HCEC 1CT (cell line): ENCODE measurements at regions not wholly inside any gene's neighbourhood (a gene's known extent, or its start where the extent isn't known, plus 50 kb on each side); places are given as distances from the start of the nearest gene placed in this dataset.
"Not testable (repeated sequence)": the region's sequence is repeated elsewhere in the genome, so short reads cannot be mapped to it uniquely, and the experiment has no call there.

Experiments
- DNase-seq: peaks from one replicate; pipeline ENCODE4 v3.0.0-alpha.2; 2017

DNA sequence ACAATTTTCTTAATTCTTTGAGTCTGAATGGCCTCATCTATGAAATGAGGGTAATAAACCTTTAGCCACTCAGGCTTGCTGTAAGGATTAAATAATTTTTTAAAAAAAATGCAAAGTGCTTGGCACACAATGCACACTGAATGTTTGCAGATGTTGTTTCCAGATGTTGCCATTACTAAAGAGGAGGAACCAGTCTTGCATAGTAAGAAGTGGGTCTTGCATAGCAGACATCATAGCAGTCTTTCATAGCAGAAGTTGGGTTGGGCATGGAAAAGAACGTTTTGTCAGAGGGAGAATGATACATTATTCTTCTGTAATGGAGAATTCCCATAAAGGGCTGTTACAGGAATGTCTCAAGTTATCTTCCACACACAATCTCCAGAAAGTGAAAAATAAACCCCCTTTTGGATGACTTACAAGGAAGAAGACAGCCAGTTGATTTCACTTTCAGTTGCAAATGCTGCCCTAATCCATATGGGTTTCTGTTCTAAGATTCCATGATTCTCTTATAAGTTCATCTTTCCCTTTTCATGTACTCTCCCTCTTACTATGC is 327.7 kb downstream of the SUCLG1 start:
- no peak for DNase-seq

DNA sequence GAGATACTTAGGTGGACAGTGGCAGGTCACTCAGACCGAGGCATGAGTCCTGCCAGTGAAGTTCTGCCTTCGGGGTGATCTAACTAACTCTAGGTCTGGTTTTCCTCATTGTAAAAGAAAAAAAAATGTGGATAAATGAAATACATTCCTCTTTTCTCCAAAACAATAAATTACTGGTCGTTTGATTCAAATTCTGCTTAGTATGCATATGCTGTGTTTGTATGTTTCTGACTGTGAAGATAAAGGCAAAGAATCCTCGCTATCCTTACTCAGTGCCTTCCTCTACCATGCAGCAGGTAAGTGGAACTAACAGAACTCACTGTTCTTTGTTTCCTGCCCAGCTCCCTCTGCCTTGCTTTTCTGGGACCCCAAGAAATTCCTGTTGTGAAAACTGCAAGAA is 330.1 kb downstream of the SUCLG1 start:
- DNase-seq = no peak

DNA sequence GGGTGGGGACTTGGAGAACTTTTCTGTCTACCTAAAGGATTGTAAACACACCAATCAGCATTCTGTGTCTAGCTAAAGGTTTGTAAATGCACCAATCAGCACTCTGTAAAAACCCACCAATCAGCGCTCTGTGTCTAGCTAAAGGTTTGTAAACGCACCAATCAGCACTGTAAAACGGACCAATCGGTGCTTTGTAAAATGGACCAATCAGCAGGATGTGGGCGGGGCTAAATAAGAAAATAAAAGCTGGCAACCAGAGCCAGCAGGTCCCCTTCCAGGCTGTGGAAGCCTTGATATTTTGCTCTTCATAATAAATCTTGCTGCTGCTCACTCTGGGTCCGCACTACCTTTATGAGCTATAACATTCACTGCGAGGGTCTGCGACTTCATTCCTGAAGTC is 331.3 kb downstream of the SUCLG1 start:
- not testable (repeated sequence) for DNase-seq

DNA sequence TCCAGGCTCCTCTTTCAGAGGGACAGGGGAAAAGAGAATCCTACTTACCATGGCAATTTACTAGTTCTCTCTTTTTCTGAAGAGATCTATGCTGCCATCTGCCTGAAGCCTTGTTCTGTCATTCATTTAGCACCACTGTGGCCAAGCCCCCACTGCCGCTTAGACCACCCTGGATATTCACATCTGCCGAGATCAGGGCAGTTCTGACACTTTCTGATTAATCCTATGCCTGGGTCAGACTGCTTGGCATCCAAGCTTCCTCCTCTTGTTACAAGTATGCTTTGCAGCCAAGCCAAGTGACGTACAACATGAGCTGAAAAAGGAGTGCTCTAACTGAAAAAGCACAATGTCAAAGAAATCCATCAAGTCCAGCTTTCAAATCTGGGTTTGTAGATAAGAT is 332.6 kb downstream of the SUCLG1 start:
- DNase-seq = no peak

DNA sequence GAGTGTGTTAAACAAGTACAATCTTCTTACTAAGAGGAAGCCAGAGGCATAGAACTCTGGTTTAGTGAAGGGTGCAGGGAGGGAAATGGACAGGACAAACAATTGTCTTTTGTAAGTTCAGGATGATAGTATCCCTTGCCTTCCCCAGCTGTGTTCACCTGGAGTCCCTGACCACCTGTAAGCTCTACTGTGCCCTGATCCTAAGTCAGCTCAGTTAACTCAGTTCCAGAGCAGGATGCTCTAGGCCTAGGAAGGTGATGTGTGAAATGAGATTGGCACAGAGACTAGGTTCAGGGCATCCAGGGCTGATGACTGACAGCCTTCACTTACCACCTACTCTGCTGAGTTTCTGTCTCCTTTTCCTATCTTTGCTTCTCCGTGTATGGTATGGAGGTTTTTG is 333.0 kb downstream of the SUCLG1 start:
- no peak for DNase-seq

DNA sequence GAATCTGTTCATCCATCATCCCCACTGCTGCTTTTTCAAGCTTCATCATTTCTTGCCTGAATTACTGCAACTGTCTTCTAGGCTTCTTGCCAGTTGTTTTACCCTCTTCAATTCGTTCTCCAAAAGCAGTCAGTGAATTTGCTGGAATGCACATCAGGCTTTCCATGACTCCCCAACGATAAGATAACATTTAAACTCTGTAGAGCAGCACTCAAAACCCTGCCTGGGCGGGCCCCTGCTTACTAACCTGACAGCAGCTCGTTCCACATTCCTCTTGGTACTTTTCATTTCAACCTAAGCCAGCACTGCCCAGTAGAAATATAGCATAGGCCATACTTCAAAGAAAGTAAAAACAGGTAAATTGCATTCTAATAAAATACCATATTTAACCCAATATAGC is 342.9 kb downstream of the SUCLG1 start:
- DNase-seq = no peak

DNA sequence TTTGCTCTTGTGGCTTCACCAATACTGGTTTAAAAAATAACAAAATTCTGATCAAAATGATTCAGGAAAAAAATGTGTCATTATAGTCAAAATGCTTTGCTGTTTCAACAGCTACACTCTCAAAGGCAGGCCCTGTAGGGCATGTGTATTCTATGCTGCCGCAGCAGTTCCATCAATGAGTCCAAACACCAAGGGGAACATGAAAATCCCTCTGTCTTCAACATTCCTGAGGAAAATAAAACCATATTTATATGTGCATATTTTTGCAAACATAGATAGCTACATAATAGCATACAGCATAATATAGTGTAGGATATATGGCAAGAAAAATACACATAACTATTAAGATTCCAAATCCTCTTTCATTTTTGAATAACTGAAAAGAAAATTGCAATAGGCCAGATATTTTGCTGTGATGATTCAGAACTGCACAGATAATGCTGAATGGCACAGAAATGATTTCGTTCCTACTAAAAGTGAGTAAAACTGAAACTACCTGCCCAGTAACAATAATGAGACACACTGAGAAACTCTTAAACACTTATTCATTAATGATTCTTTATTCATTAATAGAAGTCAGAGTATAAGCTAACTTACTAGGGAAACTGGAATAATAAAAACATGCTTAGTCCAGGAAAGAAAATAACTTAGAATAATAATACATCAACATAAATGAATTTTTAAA is 343.8 kb downstream of the SUCLG1 start:
- DNase-seq = no peak

DNA sequence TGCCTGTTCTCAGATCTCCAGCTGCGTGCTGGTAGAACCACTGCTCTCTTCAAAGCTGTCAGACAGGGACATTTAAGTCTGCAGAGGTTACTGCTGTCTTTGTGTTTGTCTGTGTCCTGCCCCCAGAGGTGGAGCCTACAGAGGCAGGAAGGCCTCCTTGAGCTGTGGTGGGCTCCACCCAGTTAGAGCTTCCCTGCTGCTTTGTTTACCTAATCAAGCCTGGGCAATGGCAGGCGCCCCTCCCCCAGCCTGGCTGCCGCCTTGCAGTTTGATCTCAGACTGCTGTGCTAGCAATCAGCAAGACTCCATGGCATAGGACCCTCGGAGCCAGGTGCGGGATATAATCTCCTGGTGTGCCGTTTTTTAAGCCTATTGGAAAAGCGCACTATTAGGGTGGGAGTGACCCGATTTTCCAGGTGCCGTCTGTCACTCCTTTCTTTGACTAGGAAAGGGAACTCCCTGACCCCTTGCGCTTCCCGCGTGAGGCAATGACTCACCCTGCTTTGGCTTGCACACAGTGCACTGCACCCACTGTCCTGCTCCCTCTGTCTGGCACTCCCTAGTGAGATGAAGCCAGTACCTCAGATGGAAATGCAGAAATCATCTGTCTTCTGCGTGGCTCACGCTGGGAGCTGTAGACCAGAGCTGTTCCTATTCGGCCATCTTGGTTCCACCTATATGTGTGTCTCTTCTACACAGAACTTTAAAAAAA is 355.1 kb downstream of the SUCLG1 start:
- not testable (repeated sequence) for DNase-seq

DNA sequence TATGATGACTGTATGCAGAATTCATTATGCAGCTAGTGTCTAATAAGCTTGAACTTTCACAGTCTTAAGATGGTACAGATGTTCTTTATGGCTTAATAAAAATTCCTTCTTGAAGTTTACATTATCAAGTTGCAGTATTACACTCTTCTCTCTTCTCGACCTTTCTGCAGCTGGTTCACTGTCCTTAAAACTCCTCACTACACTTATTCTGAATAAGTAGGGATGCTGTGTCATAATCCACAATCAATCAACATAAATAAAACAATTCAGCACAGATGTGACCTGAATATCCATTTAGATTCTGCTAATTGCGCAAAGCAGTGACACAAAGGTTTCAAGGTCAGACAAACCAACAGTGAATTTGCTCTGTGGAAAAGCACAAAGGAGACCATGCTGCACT is 356.8 kb downstream of the SUCLG1 start:
- no peak for DNase-seq

DNA sequence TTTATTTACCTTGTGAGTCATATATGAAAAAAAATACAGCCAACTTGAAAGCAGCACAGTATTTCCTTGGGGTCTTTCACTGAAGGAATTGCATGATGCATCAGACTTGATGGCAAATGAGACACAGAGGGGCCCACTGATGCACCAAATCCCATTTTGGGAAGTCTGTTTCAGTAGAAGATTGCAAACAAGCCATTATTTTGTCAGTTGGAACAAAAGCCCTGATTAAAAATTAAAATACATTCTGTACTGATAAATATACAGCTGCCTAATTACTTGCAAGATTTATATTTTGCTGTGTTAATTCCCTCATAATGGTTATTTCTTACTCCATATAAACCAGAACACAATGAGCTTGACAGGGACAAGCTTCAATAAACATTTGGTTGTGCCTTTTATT is 370.4 kb downstream of the SUCLG1 start:
- no peak for DNase-seq

DNA sequence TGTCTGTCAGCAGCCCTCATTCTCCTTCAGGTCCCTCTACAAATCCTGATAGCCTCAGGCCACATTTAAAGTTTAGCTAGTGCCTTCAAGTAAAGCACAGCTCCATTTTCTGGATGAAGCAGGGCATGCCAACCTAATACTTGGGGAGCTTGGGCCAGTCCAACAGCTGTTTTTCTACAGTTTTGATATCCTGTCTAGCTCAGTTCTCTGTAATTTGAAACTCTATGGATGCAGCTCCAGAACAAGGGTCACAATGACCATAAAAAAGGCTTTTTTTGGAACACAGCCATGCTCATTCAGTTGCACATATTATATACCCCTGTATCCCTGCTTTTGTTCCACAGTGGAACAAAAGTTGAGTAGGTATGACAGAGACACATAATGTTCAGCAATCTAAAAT is 373.5 kb downstream of the SUCLG1 start:
- DNase-seq = no peak

DNA sequence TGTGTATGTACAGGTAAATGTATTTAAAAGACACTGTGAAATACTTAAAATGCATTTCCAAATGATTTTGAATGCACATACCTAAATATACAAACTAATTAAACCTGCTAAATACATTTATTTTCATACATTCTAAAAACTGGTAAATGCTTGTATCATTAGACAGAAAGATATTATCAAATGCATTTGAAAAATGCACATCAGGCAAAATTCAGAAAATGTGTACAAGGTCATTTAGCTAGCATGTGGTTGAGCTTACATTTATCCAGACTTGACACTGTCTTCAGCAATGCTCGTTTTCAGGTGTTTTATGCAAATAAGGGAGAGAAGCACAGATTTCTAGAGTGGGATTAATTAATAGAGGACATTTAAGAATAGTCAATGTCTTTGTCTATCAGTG is 374.2 kb downstream of the SUCLG1 start:
- DNase-seq = no peak

DNA sequence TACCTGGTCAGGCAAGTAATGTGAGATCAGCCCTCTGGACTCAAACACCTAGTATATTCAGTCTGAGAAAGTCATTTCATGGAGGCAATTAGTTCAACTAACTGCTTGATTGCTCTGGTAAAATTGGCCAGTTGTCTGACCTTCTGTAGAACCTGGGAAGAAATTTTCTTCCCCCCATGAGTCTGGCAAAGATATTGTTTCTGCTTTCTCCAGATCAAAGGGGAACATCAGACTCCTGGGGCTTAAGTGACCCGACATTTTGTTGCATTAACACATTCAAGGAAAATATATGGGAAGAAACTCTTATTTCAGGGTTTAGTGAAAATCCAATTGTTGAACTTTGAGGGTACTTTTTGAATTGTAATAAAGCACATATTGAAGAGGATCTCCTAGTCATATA is 375.1 kb downstream of the SUCLG1 start:
- no peak for DNase-seq

DNA sequence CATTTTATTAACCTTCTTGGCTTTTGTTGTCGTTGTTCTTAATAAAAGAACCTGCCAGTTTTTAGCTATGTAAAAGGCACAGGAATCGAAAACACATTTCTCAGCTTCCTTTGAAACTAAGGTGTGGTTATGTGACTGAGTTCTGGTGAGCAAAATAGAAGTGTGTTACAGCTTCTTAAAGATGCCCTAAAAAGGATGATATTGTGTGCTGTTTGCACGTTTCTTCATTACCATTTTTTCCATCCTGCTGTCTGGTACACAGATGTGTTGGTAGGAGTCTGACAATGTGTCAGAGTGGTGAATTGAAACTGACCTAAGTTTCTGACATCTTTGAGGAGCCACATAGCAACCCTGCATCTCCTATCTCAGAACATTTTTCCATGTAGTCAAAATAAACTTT is 380.6 kb downstream of the SUCLG1 start:
- DNase-seq = no peak

DNA sequence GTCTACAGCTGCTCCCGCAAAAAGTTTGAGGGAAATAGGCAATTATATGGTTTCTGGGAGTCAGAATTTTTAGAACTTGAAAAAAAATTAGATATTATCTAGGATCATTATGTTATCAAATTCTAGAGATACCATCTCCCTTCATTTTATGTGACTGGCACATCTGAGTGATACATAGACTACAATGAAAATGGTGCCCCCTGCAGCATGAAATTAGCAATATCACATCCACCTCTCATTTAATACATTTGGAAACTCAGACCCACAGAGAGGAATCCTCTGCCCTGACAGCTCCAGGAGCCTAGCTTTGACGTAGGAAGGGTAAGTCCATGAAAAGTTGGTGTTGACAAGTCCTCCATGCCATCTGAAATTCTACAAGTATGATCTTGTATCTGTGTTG is 381.6 kb downstream of the SUCLG1 start:
- no peak for DNase-seq

DNA sequence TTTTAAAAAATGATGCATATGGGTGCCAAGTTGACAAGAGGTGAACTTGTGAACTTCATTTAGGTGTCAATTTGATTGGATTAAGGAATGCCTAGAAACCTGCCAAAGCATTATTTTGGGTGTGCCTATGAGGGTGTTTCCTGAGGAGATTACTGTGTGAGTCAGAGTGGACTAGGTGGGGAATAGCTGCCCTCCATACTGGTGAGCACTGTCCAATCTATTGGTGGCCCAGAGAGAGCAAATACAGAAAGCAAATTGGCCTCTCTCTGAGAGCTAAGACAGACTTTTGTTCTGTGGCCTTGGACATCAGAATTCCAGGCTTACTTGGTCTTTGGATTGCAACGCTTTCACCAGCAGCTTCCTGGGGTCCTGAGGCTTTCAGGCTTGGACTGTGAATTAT is 388.0 kb downstream of the SUCLG1 start:
- no peak for DNase-seq

DNA sequence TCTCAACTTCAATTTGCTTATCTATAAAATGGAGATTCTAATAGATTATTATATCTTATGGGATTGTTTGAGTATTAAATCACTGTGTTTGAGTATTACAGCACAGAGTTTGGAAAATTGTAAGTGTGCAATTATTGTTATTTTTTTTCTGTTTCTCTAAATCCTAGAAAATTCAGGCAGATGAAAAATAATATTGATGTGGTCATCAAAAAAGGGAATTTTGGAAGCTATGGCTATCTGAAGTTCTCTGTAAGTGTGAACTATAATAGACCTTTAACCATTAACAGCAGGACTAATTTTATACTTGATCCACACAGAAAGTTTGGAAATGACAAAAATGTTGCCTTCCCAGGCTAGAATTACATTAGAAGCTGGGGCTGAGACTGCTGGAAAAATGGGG is 393.2 kb downstream of the SUCLG1 start:
- DNase-seq = no peak

DNA sequence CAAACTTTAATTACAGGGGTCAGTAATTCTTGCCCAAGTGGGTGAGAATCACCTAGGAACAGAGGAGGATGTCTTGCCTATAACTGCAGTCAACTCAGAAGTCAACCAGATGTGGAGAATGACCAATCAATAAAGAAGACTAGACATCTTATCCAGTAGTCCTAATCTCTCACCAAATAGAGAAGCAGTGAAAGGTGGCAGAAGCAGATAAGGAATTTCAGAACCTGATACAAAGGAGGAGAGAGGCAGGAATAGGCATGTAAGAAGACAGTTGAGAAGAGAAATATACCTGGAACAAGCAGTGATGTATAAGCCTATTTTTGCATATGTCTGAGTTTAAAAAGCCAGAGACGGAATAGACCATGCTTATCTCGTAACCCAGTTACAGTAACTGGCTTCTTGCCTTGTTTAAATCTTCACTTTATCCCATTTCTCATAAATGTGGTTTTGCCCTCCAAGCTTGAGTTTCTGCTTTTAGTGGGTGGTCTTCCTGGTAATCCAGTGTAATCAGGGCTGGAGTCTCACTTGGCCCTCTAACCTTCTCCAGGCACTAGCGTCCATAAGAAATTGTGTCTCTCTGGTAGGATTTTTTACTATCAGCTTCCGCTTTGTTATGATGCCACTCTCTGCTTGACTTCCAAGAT is 401.0 kb downstream of the SUCLG1 start:
- DNase-seq = no peak

DNA sequence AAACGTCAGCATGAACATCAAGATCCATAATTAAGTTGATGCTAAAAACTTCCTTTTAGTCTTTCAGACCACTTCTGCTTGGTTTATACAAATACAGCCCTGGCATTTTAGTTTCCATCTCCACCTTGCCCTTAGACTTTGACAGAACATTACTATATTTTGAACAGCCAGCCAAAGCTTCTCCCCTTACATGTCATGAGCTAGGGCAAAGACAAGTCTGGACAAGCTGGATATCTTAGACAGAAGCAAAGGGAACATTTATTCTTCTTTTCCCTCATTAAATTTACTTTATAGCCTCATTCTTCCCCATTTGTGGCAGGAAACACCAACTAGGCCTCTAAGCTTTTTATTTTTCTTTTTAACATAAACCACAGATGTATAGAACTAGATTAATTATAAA is 403.3 kb downstream of the SUCLG1 start:
- no peak for DNase-seq

DNA sequence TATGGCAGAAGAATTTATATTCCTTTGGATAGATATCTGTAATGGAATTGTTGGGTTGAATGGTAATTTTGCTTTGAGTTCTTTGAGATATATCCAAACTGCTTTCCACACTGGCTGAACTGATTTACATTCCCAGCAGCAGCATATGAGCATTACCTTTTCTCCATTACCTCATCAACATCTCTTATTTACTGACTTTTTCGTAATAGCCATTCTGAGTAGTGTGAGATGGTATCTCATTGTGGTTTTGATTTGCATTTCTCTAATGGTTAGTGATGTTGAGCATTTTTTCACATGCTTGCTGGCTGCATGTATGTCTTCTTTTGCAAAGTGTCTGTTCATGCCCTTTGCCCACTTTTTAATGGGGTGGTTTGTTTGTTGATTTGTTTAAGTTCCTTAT is 404.5 kb downstream of the SUCLG1 start:
- DNase-seq = not testable (repeated sequence)

DNA sequence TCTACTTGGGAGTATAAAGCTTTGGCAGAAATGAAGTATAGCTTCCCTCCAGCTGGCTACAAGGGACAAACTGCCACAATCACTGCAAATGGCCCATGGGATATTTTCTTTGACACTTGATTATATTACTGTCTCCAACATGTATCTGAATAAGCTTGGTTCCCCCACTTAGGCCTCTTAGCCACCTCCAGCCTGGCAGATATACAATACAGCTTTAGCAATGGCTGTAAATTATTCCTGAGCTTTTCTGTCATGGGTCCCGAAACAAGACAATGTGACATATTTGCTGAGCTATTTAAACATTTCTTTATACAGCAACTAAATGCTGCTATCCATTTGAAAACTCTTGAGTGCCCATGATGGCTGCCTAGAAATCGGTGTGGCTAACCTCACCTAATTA is 406.2 kb downstream of the SUCLG1 start:
- no peak for DNase-seq

DNA sequence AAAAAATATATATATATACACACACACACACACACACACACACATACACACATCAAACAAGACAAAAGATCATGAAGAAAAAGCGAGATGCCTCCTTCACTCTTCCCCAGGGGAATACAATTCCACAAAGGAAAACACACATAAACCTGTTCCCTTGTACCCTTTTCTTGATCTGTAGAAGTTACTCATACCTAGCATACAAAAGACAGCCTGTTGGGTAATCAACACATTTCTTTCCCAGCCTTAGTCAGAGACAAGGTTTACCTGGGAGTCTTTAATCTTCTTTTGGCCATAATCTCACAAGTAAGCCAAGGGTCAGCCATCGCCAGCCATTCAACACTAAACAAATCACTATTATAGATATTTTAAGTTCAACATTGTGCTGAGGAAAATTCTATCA is 407.0 kb downstream of the SUCLG1 start:
- DNase-seq = no peak

DNA sequence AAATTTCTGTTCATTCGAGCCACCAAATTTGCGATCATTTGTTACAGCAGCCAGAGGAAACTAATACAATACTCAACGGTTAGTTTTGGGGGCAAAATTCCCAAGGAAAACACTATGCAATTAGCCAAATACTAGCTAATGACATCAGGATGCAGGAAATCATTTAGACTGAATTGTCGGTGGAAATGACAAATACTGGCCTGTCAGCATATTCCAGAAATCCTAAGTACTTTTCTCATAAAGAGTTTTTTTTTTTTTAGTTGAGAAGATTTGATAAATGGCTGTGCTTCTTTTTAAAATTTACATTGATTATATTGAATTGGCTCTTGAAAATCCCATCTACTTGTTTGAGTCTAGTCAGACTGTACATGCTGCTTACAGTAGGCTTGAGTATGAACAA is 410.1 kb downstream of the SUCLG1 start:
- DNase-seq = no peak

DNA sequence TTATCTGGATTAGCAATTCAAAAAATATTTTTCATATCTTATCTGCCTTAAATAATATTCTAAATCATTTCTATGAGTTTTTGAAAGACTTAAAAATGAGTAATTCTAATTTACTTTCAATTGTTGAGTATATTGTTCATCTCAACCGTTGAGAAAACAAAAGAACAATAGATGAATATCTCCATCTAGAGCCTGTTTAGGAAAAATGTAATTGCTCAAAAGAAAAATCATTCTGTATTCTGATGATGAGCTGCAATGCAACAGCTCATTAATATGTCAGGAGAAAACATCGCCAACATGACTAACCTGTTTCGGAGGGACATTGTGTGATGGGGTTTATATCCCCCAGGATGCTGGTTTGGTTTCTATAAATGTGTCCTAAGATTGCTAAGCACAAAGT is 417.6 kb downstream of the SUCLG1 start:
- no peak for DNase-seq
